Neural progenitor cell (in vitro differentiated cells): ENCODE measurements at regions not wholly inside any gene's neighbourhood (a gene's known extent, or its start where the extent isn't known, plus 50 kb on each side); places are given as distances from the start of the nearest gene placed in this dataset.

Experiments
- DNase-seq: peaks from one replicate; pipeline ENCODE4 v3.0.0-alpha.2; 2016; ENCODE audit warnings: low spot score
- H2AFZ ChIP-seq: fragments of 200-600 bp; sonication (generic); replicated peaks from 2 replicates; pipeline ENCODE4 v1.6.1; 2016; ENCODE audit warnings: antibody characterized with exemption
- H3F3A ChIP-seq: fragments of 200-600 bp; sonication (generic); 2 replicates; pipeline ENCODE4 v1.6.1; 2016; ENCODE audit warnings: antibody characterized with exemption, low read depth
- H3K27ac ChIP-seq: fragments of 200-600 bp; sonication (generic); 2 replicates; pipeline ENCODE4 v1.5.1; 2016; ENCODE audit warnings: mild to moderate bottlenecking
- H3K27me3 ChIP-seq: fragments of 200-600 bp; sonication (generic); 2 replicates; pipeline ENCODE4 v1.6.1; 2016; ENCODE audit warnings: mild to moderate bottlenecking, moderate library complexity
- H3K36me3 ChIP-seq: fragments of 200-600 bp; sonication (generic); 2 replicates; pipeline ENCODE4 v1.5.1; 2016
- H3K4me1 ChIP-seq: fragments of 200-600 bp; sonication (generic); 2 replicates; pipeline ENCODE4 v1.6.1; 2016; ENCODE audit warnings: mixed run types
- H3K4me2 ChIP-seq: fragments of 200-600 bp; sonication (generic); 2 replicates; pipeline ENCODE4 v1.6.1; 2016
- H3K4me3 ChIP-seq: fragments of 200-600 bp; sonication (generic); 2 replicates; pipeline ENCODE4 v1.5.1; 2016
- H3K79me2 ChIP-seq: fragments of 200-600 bp; sonication (generic); 2 replicates; pipeline ENCODE4 v1.6.1; 2016; ENCODE audit warnings: low read depth
- H3K9ac ChIP-seq: fragments of 200-600 bp; sonication (generic); 2 replicates; pipeline ENCODE4 v1.6.1; 2016
- H3K9me3 ChIP-seq: fragments of 200-600 bp; sonication (generic); 2 replicates; pipeline ENCODE4 v1.5.1; 2016; ENCODE audit warnings: low read depth
- H4K20me1 ChIP-seq: fragments of 200-600 bp; sonication (generic); 2 replicates; pipeline ENCODE4 v1.6.1; 2016; ENCODE audit warnings: low read depth
- H3K27ac Mint-ChIP-seq: 3 replicates; pipeline ENCODE4 v1.8.0; 2021; ENCODE audit warnings: mixed read lengths
- H3K27me3 Mint-ChIP-seq: 2 replicates; pipeline ENCODE4 v1.8.0; 2022; ENCODE audit warnings: low read depth, mild to moderate bottlenecking, inconsistent platforms, moderate library complexity, mixed read lengths; ENCODE audit not compliant: insufficient read depth
- H3K36me3 Mint-ChIP-seq: 3 replicates; pipeline ENCODE4 v1.8.0; 2021; ENCODE audit warnings: mixed read lengths
- H3K4me1 Mint-ChIP-seq: 3 replicates; pipeline ENCODE4 v1.8.0; 2021; ENCODE audit warnings: mixed read lengths
- H3K4me3 Mint-ChIP-seq: 3 replicates; pipeline ENCODE4 v1.8.0; 2021; ENCODE audit warnings: mild to moderate bottlenecking, moderate library complexity, mixed read lengths
- H3K9me3 Mint-ChIP-seq: 3 replicates; pipeline ENCODE4 v1.8.0; 2020; ENCODE audit warnings: mixed read lengths
- EZH2 ChIP-seq: fragments of 200-600 bp; sonication (generic); IDR thresholded peaks from 2 replicates; pipeline ENCODE4 v1.6.1; 2017; ENCODE audit warnings: antibody characterized with exemption, mild to moderate bottlenecking, moderate library complexity
- EZH2phosphoT487 ChIP-seq: fragments of 200-600 bp; sonication (generic); IDR thresholded peaks from 2 replicates; pipeline ENCODE4 v1.6.1; 2017; ENCODE audit warnings: antibody characterized with exemption
- TF ChIP-seq, protein P1 (sequence below): fragments of 200-600 bp; sonication (generic); IDR thresholded peaks from 2 replicates; pipeline ENCODE4 v1.5.1; 2017; ENCODE audit warnings: antibody characterized with exemption, mild to moderate bottlenecking

DNA sequence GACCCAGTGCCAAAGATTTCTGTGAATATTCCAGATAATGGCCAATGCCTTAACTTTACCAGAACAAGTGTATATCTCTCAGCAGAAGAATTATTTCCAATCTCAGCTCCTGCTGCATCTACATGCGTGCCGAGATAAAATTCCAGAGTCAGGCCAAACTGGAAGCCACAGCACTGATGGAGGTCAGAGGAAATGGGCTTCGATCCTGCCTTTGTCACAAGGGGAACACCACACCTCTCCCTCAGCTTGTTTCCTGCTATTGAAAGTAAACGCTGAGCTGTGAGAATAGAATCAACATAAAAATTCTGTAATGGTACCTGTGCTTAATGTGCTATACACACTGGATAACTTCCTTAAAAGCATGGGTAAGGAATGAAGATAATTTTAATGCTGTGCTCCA is 255.5 kb downstream of the NEBL start:
- H3K27me3 Mint-ChIP-seq = peaks cover 2% of the 10 kb centered on the region
- H3K4me3 Mint-ChIP-seq = no peak overlapping the region

DNA sequence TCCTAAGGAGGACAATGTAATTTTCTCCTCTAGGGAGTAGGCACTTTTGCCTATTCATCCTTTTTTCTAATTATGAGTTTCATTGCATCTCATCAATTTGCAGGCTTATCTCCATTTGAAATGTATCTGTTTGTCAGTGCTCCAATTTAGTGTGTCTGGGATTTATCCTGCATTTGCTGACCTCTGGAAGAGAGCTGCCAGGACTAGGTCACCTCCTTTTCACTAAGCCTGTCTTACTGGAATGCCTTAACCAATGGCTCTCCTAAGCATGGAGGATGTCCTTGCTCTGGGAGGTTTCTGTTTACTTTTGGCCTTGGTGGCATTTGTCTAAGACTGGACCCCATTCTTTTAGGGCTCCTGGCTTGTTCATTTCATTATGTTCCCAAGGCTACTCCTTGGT is 261.5 kb downstream of the NEBL start:
- no peaks in the 10 kb centered on the region for H3K79me2 ChIP-seq
- Mint-ChIP-seq H3K36me3 (no peaks in the 10 kb centered on the region), H3K4me3 (no peak overlapping the region), H3K27ac (no peak overlapping the region), H3K9me3 (no peaks in the 10 kb centered on the region), H3K27me3 (peaks cover 3% of the 10 kb centered on the region), H3K4me1 (peaks cover 6% of the 10 kb centered on the region)
- H3K27me3 ChIP-seq = no peaks in the 10 kb centered on the region
- H3K9me3 ChIP-seq = no peaks in the 10 kb centered on the region
- H3K36me3 ChIP-seq = no peaks in the 10 kb centered on the region
- no peak overlapping the region for H3K4me3 ChIP-seq
- H3F3A ChIP-seq = no peaks in the 10 kb centered on the region
- no peak overlapping the region for H3K9ac ChIP-seq
- H3K27ac ChIP-seq = no peak overlapping the region
- TF ChIP-seq, protein P1, sequence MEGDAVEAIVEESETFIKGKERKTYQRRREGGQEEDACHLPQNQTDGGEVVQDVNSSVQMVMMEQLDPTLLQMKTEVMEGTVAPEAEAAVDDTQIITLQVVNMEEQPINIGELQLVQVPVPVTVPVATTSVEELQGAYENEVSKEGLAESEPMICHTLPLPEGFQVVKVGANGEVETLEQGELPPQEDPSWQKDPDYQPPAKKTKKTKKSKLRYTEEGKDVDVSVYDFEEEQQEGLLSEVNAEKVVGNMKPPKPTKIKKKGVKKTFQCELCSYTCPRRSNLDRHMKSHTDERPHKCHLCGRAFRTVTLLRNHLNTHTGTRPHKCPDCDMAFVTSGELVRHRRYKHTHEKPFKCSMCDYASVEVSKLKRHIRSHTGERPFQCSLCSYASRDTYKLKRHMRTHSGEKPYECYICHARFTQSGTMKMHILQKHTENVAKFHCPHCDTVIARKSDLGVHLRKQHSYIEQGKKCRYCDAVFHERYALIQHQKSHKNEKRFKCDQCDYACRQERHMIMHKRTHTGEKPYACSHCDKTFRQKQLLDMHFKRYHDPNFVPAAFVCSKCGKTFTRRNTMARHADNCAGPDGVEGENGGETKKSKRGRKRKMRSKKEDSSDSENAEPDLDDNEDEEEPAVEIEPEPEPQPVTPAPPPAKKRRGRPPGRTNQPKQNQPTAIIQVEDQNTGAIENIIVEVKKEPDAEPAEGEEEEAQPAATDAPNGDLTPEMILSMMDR = no peak
- TF ChIP-seq EZH2phosphoT487 = no peak
- no peak for TF ChIP-seq EZH2
- no peak overlapping the region for H2AFZ ChIP-seq
- no peak for DNase-seq
- H3K4me1 ChIP-seq = peaks cover 10% of the 10 kb centered on the region
- peak overlapping the region; percentile 19 for H3K4me2 ChIP-seq
- H4K20me1 ChIP-seq = no peaks in the 10 kb centered on the region

More for the DNA sequence above, 255.5 kb downstream of the NEBL start:
- Histone ChIP-seq H3K36me3 (no peaks in the 10 kb centered on the region), H3K4me2 (no peak overlapping the region), H3K4me3 (no peak overlapping the region), H3K9ac (no peak overlapping the region), H3K4me1 (no peaks in the 10 kb centered on the region), H3K79me2 (no peaks in the 10 kb centered on the region), H3K9me3 (no peaks in the 10 kb centered on the region), H2AFZ (no peak overlapping the region), H3F3A (no peaks in the 10 kb centered on the region), H3K27ac (no peak overlapping the region), H4K20me1 (no peaks in the 10 kb centered on the region), H3K27me3 (no peaks in the 10 kb centered on the region)
- no peak overlapping the region for H3K27ac Mint-ChIP-seq
- H3K36me3 Mint-ChIP-seq = no peaks in the 10 kb centered on the region
- no peak for DNase-seq
- peaks cover 7% of the 10 kb centered on the region for H3K4me1 Mint-ChIP-seq
- peaks cover 2% of the 10 kb centered on the region for H3K9me3 Mint-ChIP-seq
- TF ChIP-seq EZH2 (no peak), EZH2phosphoT487 (no peak)
- TF ChIP-seq, protein P1 = no peak

DNA sequence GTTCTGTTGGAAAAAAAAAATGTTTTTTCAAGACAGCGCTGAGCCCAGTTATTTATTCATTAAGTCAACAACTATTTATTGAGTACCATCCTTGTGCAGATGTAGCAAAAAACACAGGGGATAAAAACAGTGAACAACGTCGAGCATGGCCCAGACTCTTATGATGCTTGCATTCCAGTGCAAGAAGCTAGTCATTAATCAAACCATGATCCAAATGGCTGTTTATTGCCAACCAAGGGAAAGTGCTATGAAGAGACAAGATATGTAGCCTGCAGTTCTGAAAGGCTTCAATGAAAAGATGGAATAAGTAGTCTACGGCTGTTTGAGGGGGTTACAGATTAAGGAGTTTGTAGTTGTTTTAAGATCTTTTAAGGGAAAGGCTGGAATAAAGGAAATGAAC is 262.3 kb downstream of the NEBL start:
- DNase-seq = no peak
- H3K27ac ChIP-seq = no peak overlapping the region
- H2AFZ ChIP-seq = no peak overlapping the region
- H3K4me1 ChIP-seq = peaks cover 10% of the 10 kb centered on the region
- Mint-ChIP-seq H3K27me3 (peaks cover 3% of the 10 kb centered on the region), H3K4me1 (peaks cover 6% of the 10 kb centered on the region), H3K27ac (no peak overlapping the region), H3K9me3 (no peaks in the 10 kb centered on the region), H3K4me3 (no peak overlapping the region), H3K36me3 (no peaks in the 10 kb centered on the region)
- H3K79me2 ChIP-seq = no peaks in the 10 kb centered on the region
- H3K27me3 ChIP-seq = no peaks in the 10 kb centered on the region
- H3K4me2 ChIP-seq = no peak overlapping the region
- H4K20me1 ChIP-seq = no peaks in the 10 kb centered on the region
- no peak overlapping the region for H3K9ac ChIP-seq
- TF ChIP-seq EZH2phosphoT487 (no peak), EZH2 (no peak)
- TF ChIP-seq, protein P1 = no peak
- no peaks in the 10 kb centered on the region for H3F3A ChIP-seq
- no peaks in the 10 kb centered on the region for H3K36me3 ChIP-seq
- no peak overlapping the region for H3K4me3 ChIP-seq
- no peaks in the 10 kb centered on the region for H3K9me3 ChIP-seq

DNA sequence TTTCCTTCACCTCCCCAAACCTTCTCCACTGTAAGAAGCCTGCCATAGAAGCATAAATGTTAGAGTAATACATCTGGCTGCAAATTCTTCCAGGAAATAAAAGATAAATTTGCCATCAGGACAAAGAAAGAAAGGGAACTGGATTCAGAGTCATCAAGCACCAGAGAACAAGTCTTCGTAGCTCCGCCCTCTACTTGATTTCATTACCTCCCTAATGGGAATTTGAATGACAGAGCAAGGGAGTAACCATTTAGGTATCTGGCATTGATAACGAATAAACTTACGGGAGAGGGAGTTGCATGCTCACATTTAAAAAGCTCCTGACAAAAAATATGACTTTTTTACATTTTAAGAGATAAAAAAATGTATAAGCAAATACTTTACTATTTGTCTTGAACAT is 263.4 kb downstream of the NEBL start:
- no peaks in the 10 kb centered on the region for H3K9me3 Mint-ChIP-seq
- Histone ChIP-seq H3K4me2 (no peak overlapping the region), H3K4me1 (peaks cover 10% of the 10 kb centered on the region), H3K9ac (no peak overlapping the region), H2AFZ (peak overlapping the region; percentile 26), H3K27ac (no peak overlapping the region), H3K27me3 (no peaks in the 10 kb centered on the region), H3K36me3 (no peaks in the 10 kb centered on the region), H3K9me3 (no peaks in the 10 kb centered on the region), H3K79me2 (no peaks in the 10 kb centered on the region), H4K20me1 (no peaks in the 10 kb centered on the region), H3F3A (no peaks in the 10 kb centered on the region), H3K4me3 (no peak overlapping the region)
- H3K27ac Mint-ChIP-seq = no peak overlapping the region
- no peak overlapping the region for H3K4me3 Mint-ChIP-seq
- H3K4me1 Mint-ChIP-seq = peaks cover 6% of the 10 kb centered on the region
- H3K27me3 Mint-ChIP-seq = peaks cover 3% of the 10 kb centered on the region
- H3K36me3 Mint-ChIP-seq = no peaks in the 10 kb centered on the region
- TF ChIP-seq, protein P1 = no peak
- TF ChIP-seq EZH2phosphoT487 (no peak), EZH2 (no peak)
- DNase-seq = no peak
